ENCODE measurements at regions not wholly inside any gene's neighbourhood (a gene's known extent, or its start where the extent isn't known, plus 50 kb on each side); places are given as distances from the start of the nearest gene placed in this dataset.

- TF ChIP-seq SUPT20H (IDR thresholded peaks at IDR 0.05; ENCODE audit: borderline replicate concordance, control insufficient read depth, low read depth, low read length) (no peak), CTCF (IDR thresholded peaks at IDR 0.05 in 2 of 3, conservative IDR thresholded peaks at IDR 0.05 in 1 of 3; ENCODE audit: control insufficient read depth in 2 of 3, extremely low read depth in 1 of 3, insufficient read depth in 1 of 3, low read depth in 3 of 3, low read length in 3 of 3) (peak in 2 of 3 experiments; percentile 11 to 19; a peak in 1 of 6 replicates), ZNF274 (IDR thresholded peaks at IDR 0.05; ENCODE audit: insufficient read depth, insufficient read length) (no peak), CHD2 (IDR thresholded peaks at IDR 0.05; ENCODE audit: borderline replicate concordance, low read depth, low read length) (no peak), YBX1 (IDR thresholded peaks at IDR 0.05) (no peak)
- TF ChIP-seq, protein P1, sequence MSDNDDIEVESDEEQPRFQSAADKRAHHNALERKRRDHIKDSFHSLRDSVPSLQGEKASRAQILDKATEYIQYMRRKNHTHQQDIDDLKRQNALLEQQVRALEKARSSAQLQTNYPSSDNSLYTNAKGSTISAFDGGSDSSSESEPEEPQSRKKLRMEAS (IDR thresholded peaks at IDR 0.05; ENCODE audit: low read depth, low read length), result no peak
These were observed 301.6 kb downstream of the NAF1 start for GRCh38 chr4:162865102-162865501.

Measured in GM12878 (cell line).